Heart left ventricle (tissue), 13 donors: ENCODE measurements at regions not wholly inside any gene's neighbourhood (a gene's known extent, or its start where the extent isn't known, plus 50 kb on each side); places are given as distances from the start of the nearest gene placed in this dataset.

ENCODE experiments used
- CTCF ChIP-seq, 12 donors: fragments of 200-600 bp; sonication (generic) in 4 of 12; IDR thresholded peaks; one replicate each; pipeline versions ENCODE4 v1.5.0 to v1.8.0; 2018 to 2022; ENCODE audit warnings: antibody characterized with exemption in 12 of 12, mild to moderate bottlenecking in 5 of 12
- POLR2A ChIP-seq, 2 donors: fragments of 450-650 bp; IDR thresholded peaks; one replicate each; pipeline ENCODE4 v1.6.1; 2017; ENCODE audit warnings: antibody characterized with exemption in 2 of 2, mild to moderate bottlenecking in 2 of 2, moderate library complexity in 2 of 2
- donor health status: ischemic (EF 13 %, LVEDD 7.1; RV severe dilation, severe dysfunction).
- donor health status: DM: no; HTN: yes; CAD: no.
- donor health status: DM: no; HTN: no; CAD: no.
- donor health status: ischemic (EF 25% LVEDD 6.9; RV normal size, moderate dysfunction).
- donor health status: ischemic (EF 25% LVEDD 5.7; RV mildly dilated, moderate dysfunction).
- donor health status: ischemic (EF 35%, LVEDD 5.7; RV mildly dilated, moderate dysfunction).
- donor health status: nonischemic (EF 11% LVEDD 7.7; RV severe dilation, severe dysfunction).
- donor health status: DM: yes; HTN: yes; CAD: no.
- donor health status: PGD.
- donor health status: ischemic (EF 29% LVEDD 5.4; RV normal size, mild dysfunction).
- donor health status: nonischemic (EF 23%, LVEDD 6.1; RV moderate dilation, normal function).

- TF ChIP-seq CTCF (IDR thresholded peaks at IDR 0.05), result no peak
- TF ChIP-seq POLR2A (IDR thresholded peaks at IDR 0.05), result no peak
Observed at GRCh38 chr6:126581316-126581715, 241.4 kb downstream of the CENPW start.
